ENCODE measurements at regions not wholly inside any gene's neighbourhood (a gene's known extent, or its start where the extent isn't known, plus 50 kb on each side); places are given as distances from the start of the nearest gene placed in this dataset.

GRCh38 chr2:45255563-45255962 is 246.3 kb upstream of the SIX2 start:
- TF ChIP-seq CTCF (IDR thresholded peaks at IDR 0.05) (no peak), EP300 (IDR thresholded peaks at IDR 0.05) (no peak), POLR2A (IDR thresholded peaks at IDR 0.05) (no peak), POLR2AphosphoS5 (IDR thresholded peaks at IDR 0.05) (no peak)

All from suprapubic skin (tissue), 4 donors.